ENCODE measurements at regions not wholly inside any gene's neighbourhood (a gene's known extent, or its start where the extent isn't known, plus 50 kb on each side); places are given as distances from the start of the nearest gene placed in this dataset.

DNA sequence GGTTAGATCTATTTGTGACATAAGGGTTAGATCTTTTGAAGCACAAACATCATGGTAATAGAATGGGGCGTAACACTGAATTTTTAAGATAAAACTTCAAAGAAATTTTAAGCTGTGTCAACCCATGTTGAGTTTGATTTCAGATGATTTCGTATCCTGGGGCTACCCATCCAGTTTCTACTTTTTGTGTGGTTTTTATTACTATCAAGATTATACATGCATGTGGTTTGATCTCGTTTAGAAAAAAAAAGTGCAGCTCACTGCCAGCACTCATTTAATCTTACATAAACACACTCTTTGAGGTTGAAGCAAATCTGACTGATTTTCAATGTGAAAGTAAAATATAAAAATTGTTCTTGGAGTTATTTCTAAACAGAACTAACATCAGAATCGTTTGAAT lies 140.8 kb upstream of the GRB10 start:
- TF ChIP-seq, protein P1, sequence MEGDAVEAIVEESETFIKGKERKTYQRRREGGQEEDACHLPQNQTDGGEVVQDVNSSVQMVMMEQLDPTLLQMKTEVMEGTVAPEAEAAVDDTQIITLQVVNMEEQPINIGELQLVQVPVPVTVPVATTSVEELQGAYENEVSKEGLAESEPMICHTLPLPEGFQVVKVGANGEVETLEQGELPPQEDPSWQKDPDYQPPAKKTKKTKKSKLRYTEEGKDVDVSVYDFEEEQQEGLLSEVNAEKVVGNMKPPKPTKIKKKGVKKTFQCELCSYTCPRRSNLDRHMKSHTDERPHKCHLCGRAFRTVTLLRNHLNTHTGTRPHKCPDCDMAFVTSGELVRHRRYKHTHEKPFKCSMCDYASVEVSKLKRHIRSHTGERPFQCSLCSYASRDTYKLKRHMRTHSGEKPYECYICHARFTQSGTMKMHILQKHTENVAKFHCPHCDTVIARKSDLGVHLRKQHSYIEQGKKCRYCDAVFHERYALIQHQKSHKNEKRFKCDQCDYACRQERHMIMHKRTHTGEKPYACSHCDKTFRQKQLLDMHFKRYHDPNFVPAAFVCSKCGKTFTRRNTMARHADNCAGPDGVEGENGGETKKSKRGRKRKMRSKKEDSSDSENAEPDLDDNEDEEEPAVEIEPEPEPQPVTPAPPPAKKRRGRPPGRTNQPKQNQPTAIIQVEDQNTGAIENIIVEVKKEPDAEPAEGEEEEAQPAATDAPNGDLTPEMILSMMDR (IDR thresholded peaks at IDR 0.05) = no peak
- no peak for TF ChIP-seq POLR2A (IDR thresholded peaks at IDR 0.05)
- no peak for TF ChIP-seq POLR2AphosphoS5 (IDR thresholded peaks at IDR 0.05)

Data from upper lobe of left lung (tissue), 4 donors.